ENCODE measurements at regions not wholly inside any gene's neighbourhood (a gene's known extent, or its start where the extent isn't known, plus 50 kb on each side); places are given as distances from the start of the nearest gene placed in this dataset.
A peak's percentile ranks its signal among the peaks of the same experiment; 100 is the strongest.
"Not testable (repeated sequence)": the region's sequence is repeated elsewhere in the genome, so short reads cannot be mapped to it uniquely, and the experiment has no call there.

DNA sequence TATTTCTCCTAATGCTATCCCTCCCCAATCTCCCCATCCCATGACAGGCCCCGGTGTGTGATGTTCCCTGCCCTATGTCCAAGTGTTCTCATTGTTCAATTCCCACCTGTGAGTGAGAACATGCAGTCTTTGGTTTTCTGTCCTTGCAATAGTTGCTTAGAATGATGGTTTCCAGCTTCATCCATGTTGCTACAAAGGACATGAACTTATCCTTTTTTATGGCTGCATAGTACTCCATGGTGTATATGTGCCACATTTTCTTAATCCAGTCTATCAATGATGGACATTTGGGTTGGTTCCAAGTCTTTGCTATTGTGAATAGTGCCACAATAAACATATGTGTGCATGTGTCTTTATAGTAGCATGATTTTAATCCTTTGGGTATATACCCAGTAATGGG, 51.3 kb upstream of the RIOK2 start:
- not testable (repeated sequence) for DNase-seq

DNA sequence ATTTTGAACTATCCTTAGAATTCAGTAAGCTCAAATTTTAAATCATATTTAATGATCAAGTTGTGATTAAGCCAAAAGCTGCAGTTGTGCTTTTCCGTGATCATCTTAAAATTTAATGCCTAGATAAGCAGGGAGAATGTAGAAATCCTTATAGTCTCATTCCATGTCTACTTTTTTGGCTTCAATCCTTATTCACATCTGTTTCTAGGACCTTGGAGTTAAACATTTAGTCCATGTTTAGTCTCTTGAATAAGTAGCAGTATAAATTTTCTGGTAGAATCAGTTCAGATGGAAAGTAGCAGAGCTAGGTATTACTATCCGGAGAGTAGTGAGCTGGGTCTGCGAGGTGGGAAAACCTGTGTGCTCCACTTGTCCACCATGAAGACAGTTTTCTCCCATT, 59.3 kb upstream of the RIOK2 start:
- DNase-seq: no peak

DNA sequence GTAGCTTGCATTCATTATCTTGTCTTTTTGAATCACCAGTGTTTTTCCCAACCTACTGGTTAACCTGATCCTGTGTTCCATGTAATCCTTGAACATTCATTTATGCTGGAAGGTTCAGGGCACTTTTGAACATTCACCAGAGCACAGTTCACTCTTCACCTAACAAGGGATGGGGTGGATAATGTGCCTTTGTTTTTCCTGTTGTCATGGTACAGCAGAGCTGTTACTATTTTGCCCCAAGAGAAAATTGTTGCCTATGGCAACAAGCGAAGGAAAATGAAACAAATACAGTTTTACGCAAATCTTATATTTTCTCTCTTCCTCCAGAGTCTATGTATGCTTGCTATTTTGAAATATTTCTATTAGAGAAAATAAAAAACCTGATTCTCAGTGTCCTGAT, 60.3 kb upstream of the RIOK2 start:
- no peak for DNase-seq

DNA sequence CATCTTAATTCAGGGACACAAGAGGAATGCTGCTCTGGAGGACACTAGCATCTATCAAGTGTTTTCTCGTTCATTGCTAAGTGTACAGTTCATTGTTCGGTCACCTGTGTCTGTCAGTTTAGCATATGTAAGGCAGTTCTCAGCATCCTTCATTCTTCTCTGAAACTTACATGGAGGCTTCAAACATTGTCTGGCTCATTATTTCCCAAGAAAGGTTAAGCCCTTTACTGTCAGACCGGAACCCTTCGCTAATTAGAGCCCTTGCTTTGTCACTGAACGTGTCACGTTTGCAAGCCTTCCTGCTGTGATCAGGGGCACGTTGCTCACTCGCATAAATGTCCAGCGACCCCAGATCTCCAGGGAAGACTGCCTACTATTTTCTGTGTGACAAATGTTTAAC, 62.3 kb upstream of the RIOK2 start:
- no peak for DNase-seq

DNA sequence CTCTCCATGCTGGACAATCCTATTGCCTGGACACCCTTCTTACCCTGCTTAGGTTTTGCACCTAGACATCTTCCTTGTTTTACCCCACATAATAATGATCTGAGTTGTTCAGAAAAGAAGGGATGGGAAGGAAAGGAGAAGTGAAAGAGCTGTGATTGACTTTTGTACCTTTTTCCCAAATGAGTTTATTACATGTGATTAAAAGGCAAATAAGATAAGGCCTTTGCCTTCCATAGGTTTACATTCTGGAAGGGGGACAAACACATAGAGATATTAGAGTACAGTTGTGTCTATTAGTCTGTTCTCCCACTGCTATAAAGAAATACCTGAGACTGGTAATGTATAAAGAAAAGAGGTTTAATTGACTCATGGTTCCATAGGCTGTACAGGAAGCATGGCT, 67.1 kb upstream of the RIOK2 start:
- DNase-seq: no peak

DNA sequence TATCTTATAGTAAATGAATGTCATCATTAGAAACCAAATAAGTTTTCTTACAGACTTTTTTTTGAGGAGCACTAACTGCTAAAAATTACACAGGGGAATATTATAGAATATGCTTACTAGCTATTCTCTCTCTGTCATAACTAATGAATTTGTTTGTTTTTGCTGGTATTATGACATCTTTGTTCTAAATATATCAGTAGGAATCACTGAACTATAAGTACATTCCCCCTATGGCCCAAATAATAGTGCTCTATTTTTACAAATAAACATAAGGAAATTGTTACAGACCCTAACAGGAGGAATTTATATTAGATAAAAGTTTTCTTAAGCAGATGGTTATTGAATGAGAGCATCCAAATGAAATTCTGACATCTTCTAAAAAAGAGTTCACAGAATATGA, 83.0 kb upstream of the RIOK2 start:
- no peak for DNase-seq

DNA sequence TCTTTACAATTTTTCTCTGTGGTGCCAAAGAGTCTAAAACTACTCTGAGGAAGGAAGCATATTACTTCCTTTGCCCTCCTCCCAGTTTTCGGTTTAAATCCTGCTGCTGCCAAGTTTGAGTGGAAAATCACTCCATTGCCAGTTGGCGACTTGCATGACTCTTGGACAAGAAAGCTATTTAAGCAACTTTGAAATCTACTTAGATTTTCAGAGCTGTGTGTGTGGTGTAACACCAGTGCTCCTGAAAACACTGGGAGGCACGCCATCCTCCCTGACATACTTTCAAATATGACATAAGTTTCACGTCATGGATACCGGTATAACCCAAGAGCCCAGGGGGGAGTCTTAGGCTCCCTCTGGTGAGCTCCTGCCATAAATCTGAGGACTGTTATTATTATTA, 83.5 kb upstream of the RIOK2 start:
- DNase-seq: no peak

DNA sequence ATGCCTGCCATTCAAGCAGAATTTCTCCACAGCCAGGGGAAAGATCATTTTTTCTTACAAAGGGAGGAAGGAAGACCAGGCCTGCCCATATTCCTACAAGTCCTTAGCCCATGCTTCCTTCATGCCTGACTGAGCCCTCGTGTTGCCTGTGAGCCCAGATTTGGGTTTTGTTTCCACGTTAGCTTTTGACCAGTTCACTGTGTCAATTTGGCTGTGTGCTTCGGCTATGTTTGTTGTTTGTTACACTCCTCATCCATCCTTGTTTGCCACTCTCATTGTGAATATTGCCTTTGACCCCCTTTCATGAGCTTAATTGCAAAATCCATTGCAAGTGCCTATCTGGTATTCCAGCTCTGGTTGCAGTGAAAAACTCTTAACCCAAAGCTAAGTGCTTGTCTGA, 84.7 kb upstream of the RIOK2 start:
- no peak for DNase-seq

DNA sequence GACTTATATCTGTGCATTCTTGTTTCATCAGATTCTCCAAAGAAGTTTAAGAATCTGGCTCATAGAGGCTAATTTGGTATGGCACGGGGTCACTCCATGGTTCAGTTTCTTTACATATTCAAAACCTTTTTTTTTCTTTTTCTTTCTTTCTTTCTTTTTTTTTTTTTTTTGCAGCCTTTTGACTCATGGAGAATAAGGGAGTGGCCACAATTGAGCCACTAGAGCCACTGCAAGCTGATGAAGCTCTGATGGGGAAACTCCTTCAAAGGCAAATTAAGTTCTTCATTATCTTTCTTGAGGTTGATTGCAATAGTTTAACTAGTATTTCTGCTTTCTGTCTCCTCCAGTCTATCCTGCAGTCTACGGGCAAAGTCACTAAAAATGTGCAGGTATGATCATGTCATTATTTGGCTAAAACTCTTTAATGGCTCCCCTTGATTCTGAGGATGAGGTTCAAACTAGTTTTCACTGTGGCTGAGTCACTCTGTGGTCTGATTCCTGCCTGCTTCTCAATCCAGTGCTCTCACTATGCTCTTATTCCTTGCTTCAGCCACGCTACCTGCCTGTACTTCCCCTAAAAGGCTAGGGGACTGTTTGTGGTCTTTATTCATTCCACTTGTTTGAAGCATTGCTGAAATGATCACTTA, 93.5 kb upstream of the RIOK2 start:
- no peak for DNase-seq

DNA sequence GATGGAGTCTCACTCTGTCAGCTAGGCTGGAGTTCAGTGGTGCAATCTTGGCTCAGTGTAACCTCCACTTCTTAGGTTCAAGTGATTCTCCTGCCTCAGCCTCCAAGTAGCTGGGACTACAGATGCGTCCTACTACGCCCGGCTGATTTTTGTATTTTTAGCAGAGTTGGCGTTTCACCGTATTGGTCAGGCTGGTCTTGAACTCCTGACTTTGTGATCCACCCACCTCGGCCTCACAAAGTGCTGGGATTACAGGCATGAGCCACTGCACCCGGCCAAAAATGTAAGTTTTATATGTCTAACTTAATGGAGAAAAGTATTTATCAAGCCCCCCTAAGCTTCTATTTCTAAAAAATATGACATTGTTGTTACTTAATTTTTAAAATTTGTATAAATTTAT, 98.2 kb upstream of the RIOK2 start:
- DNase-seq: no peak

DNA sequence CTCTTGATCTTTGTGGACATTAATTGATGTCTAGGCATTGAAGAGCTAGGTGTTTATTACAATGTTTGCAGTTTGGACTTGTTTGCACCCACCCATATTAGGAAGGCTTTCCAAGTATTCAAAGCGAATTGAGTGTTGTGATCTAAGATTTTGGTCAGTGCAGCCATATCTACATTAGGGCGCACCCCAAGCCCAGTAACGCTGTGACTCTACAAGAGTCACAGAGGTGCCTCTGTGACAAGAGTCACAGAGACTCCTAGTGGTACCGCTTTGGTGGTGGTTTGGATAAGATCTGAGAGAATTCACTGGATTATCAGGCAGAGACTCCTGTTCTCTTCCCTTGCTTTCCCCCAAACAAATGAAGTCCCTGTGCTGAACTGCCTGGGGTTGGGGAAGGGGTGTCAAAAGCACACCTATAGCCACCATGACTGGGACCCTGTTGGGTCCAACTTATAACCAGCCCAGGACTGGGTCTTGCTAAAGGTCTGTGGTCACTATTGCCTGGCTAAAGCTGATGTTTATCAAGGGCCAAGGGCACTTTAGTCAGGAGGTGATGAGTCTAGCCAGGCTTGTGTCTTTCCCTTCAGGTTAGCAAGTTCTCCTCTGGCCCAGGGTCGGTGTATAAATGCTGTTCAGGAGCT, 114.1 kb upstream of the RIOK2 start:
- peak; percentile 34 for DNase-seq

DNA sequence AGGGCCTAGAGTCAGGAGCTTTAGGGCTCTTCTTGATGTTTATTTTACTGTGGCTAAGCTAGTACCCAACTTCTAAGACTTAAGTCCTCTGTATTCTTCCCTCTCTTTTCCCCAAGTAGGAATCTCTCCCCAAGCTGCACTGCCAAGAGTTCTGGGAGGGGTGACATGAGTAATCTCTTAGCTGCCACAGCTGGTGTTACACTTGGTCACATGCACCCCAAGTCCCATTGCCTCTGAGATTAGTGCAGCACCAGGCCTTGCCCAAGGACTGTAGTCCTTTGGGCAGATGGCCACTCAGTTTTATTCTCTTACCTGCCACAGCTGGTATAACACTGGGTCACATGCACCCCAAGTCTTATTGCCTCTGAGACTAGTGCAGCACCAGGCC, 114.7 kb upstream of the RIOK2 start:
- DNase-seq: no peak

DNA sequence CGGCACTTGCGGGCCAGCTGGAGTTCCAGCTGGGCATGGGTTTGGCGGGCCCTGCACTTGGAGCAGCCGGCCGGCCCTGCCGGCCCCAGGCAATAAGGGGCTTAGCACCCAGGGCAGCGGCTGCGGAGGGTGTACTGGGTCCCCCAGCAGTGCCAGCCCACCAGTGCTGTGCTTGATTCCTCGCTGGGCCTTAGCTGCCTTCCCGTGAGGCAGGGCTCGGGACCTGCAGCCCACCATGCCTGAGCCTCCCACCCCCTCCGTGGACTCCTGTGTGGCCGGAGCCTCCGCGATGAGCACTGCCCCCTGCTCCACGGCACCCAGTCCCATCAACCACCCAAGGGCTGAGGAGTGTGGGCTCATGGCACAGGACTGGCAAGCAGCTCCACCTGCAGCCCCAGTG, 118.1 kb upstream of the RIOK2 start:
- DNase-seq: not testable (repeated sequence)

DNA sequence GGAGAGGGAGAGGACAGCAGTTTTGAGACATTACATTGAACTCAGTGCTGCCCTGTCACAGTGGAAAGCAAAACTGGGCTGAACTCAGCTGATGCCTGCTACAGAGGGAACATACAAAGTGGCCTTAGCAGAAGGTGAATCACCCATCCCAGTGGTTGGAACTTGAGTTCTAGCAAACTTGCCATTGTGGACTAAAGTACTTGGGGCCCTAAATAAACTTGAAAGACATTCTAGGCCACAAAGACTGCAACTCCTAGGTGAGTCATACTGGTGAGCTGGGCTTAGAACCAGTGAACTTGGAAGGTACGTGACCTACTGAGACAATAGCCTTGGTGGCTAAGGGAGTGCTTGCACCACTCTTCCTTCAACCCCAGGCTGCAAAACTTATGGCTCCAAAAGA, 155.7 kb upstream of the RIOK2 start:
- no peak for DNase-seq

DNA sequence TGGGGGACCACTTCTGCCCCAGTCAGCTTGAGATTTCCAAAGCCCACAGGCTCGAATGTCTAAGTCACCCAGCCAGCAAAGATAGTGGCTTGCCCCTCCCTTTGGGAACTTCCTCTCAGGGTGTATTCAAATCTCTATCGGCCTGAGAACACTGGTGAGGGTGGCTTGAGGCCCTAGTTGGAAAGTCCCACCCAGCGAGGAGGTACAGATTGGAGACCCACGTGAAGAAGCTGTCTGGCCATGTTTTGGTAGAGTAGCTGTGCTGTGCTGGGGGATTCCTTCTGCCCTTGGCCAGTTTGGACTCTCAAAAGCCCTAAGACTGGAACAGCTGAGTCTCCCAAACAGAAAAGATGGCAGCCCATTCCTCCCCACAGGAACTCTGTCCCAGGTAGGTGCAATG, 172.7 kb upstream of the RIOK2 start:
- DNase-seq: no peak

DNA sequence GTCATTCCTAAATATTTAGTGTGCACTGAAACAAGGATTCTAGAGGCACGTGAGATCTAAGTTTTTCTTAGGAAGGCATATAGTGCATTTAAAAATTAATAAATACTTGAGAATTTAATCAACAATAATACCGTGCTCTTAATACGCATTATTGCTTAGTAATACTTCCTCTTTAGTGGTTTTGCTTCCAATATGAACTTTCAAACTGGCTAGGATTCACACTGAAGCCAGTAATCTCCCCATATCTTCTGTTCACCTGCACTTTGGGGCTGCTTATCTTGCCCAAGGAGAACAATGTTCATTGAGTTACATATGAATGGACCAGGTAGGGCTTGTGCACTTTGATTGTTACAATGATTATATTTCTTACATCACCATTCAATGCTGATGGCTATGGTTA, 180.5 kb upstream of the RIOK2 start:
- DNase-seq: no peak

DNA sequence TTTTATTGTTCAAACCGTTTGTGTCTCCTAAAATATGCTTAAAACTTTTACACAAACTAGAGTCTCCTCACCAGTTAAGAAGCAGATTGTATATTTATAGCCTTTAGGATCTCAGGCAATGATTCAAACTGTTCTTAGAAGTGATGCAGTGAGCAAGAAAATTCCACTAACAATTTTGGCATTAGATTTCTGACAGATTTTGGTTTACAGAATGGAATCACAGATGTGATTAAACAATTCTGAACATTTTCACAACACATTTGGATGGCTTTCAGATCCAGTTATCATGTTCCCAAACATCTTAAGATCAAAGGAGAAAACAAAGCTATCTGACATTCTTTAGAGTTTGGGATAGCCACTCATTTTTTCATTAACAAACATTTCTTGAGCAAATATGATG, 181.7 kb upstream of the RIOK2 start:
- DNase-seq: no peak

DNA sequence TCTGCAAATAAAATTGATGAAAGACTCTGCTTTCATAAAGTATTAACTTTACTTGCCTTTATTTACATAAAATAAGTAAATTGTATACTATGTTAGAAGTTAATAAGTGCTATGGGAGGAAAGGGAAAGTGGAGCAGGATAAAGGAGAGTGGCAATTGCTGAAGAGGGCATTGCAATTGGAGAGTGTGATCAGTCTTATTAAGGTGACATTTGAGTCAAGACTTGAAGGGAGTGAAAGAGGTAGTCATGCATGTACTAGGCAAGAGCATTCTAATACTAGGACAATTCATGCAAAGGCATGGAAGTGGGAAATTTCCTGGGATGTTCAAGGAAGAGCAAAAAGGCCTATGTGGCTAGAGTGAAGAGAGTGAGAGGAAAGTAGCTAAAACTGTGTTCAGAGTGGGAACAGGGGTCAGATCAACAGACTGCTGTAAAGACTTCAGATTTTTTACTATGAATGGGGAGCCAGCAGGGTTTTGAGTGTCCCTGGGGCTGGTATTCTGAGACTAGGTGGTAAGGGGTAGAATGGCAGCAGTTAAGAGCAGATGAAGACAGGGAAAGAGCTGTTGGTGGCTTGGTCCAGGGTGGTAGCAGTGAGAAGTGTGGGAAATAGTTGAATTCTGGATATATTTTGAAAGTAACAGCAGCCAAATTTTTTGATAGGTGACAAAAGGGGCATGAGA, 182.3 kb upstream of the RIOK2 start:
- no peak for DNase-seq

DNA sequence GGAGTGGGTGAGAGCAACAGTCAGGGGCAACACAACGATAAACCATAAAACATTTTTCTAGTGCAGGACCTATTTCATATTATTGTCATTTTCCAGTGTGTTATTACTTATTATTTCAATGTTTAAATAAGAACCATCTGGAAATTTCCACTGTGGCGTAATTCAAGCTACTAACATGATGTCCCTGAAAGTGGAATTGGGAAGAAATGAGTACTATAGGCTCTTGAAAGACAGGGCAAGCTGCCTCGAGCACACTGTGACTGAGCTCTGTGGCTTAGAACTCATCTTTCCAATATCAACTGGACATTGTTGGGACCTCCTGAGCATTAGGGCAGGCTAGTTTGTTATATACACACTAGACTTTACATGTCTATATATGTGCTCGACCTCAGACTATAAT, 182.9 kb upstream of the RIOK2 start:
- no peak for DNase-seq

DNA sequence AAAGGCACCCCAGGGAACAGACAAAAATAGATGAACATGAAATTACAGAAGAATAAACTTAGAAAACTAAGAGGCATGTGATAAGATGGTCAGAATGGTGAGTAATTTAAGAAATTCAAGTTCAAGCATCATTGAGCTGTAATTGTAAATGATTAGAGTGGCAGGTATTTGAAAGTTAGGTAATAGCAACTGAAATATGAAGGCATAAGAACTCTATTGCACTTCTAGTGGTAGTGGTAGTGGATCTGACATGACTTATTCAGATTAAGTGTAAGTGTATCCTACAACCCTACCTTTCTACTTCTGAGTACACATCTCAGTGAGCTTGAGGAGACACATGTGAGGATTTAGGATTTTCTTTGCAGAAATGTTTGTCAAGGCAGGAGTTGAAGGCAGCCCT, 192.9 kb upstream of the RIOK2 start:
- DNase-seq: no peak

DNA sequence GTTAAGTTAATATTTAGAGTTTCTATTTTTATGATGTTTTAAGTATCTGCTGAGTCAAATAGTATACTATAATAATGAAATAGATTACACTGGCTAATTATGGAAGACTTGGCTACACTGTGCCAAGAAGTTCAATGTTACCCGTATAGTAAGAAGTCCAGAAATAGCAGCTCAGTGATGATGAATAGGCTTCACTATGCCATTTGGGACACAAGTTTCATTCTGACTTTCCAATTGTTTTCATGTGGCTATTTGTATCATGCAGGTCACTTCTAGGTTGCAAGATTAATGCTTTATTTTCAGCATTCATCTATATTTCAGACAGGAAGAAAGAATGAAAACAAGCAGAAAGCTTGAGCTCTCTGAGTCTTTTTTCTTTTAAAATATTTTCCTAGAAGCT, 194.5 kb upstream of the RIOK2 start:
- DNase-seq: no peak

DNA sequence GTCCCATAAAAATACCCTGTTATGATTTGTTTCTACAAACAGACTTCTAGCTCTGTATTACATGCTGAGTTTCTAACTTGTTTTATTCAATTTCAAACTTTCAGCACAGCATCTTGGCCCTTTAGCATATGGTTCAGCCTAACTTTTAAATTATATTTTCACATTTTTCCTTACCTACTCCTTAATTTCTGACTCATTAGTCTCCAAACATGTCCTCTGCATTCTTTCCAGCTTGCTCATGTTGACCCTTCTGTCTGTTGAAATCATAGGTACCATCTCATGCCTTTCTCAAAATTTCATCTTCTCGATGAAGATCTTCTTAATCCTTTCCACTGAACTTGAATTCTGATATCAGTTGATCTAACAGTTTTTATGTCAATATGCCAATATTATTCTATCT, 200.9 kb upstream of the RIOK2 start:
- no peak for DNase-seq

DNA sequence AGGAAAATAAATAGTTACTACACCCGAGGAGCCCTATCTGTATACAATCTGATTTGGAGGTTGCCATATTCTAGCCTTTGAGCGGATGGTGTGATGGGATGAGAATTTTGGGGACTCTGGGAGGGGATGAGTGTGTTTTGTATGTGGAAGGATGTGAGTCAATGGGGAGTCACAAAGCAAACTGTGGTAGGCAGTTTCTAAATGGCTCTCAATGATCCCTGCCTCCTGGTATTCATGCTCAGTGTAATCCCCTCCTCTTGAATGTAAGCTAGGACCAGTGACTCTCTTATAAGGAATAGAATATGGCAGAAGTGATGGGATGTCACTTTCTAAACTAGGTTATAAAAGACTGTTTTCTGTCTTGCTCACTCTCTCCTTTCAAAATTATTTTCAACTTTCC, 205.7 kb upstream of the RIOK2 start:
- DNase-seq: no peak

DNA sequence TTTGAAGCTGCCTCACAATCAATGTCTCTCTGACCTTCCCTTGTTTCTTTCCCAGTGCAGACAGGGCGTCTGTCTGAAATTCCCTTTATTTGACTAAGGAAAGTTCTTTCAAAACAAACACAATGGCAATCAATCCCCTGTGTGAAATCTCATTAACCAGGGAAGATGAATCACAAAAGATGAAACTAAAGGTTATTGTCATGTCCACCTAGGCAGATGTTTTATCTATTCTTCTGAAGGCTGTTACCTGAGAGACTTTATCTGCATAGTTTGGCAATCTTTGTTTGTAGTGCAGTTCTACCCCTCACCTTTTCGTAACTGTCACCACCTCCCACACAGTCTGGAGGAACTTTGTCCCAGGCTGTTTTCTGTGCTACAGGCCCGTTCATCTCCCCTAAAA, 217.5 kb upstream of the RIOK2 start:
- DNase-seq: no peak

DNA sequence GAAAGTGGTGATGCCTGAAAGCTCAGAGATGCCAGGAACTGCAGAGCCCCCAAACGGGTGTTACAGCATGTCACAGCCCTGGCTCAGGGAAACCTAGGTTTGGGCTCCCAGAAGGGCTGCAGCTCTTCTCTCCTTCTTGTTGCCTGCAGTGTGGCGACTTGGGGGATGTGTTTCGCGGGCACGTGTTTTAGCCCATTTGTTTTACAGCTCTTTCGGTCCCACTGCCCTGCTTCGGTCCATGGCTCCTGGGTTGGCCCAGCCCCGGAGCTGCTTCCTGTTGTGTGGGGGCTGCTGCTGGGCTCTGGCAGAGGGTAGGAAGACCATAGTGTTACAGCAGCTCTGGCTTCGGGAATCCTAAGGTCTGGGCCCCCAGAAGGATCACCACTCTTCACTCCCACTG, 222.9 kb upstream of the RIOK2 start:
- no peak for DNase-seq

Data from NCI-H2171 treated with DMSO at 0.1 percent for 48 hours (cell line).